CD1c-positive myeloid dendritic cell (primary cell): ENCODE measurements at regions not wholly inside any gene's neighbourhood (a gene's known extent, or its start where the extent isn't known, plus 50 kb on each side); places are given as distances from the start of the nearest gene placed in this dataset.

Experiments
- DNase-seq: peaks from one replicate; pipeline ENCODE4 v3.0.0-alpha.2; 2016; ENCODE audit errors: extremely low spot score

GRCh38 chr6:19035461-19036195 lies 648.5 kb downstream of the RNF144B start:
- DNase-seq, result no peak

- DNase-seq, result no peak
These were observed 649.0 kb downstream of the RNF144B start for GRCh38 chr6:19036196-19036555.

GRCh38 chr6:19037607-19038006 lies 650.5 kb downstream of the RNF144B start:
- no peak for DNase-seq

- no peak for DNase-seq
These were observed 652.1 kb downstream of the RNF144B start for GRCh38 chr6:19039287-19039686.

GRCh38 chr6:19041906-19042305 lies 654.8 kb downstream of the RNF144B start:
- DNase-seq, result no peak

- DNase-seq, result no peak
These were observed 655.3 kb downstream of the RNF144B start for GRCh38 chr6:19042420-19042819.

- DNase-seq, result no peak
These were observed 663.6 kb downstream of the RNF144B start for GRCh38 chr6:19050765-19051164.

- DNase-seq, result no peak
These were observed 665.1 kb downstream of the RNF144B start for GRCh38 chr6:19052219-19052618.

- DNase-seq, result no peak
These were observed 672.0 kb downstream of the RNF144B start for GRCh38 chr6:19059102-19059501.

GRCh38 chr6:19067165-19067564 lies 680.0 kb downstream of the RNF144B start:
- no peak for DNase-seq

- no peak for DNase-seq
These were observed 683.4 kb downstream of the RNF144B start for GRCh38 chr6:19070520-19070919.

- DNase-seq, result no peak
These were observed 696.7 kb downstream of the RNF144B start for GRCh38 chr6:19083801-19084200.

- DNase-seq, result no peak
These were observed 699.3 kb downstream of the RNF144B start for GRCh38 chr6:19086480-19086879.

GRCh38 chr6:19087296-19087695 lies 700.1 kb downstream of the RNF144B start:
- DNase-seq, result no peak

GRCh38 chr6:19087897-19088296 lies 700.7 kb downstream of the RNF144B start:
- no peak for DNase-seq

GRCh38 chr6:19100752-19101151 lies 713.6 kb downstream of the RNF144B start:
- DNase-seq, result no peak

- DNase-seq, result no peak
These were observed 715.8 kb downstream of the RNF144B start for GRCh38 chr6:19102936-19103335.

- no peak for DNase-seq
These were observed 720.3 kb downstream of the RNF144B start for GRCh38 chr6:19107468-19107867.

- DNase-seq, result no peak
These were observed 715.6 kb upstream of the ID4 start for GRCh38 chr6:19121521-19121920.

GRCh38 chr6:19127081-19127480 lies 710.1 kb upstream of the ID4 start:
- DNase-seq, result no peak

GRCh38 chr6:19128701-19129100 lies 708.5 kb upstream of the ID4 start:
- DNase-seq, result no peak

- DNase-seq, result no peak
These were observed 701.5 kb upstream of the ID4 start for GRCh38 chr6:19135706-19136105.

- DNase-seq, result no peak
These were observed 699.7 kb upstream of the ID4 start for GRCh38 chr6:19137505-19137904.

- DNase-seq, result no peak
These were observed 694.9 kb upstream of the ID4 start for GRCh38 chr6:19142275-19142674.
